ENCODE measurements at regions not wholly inside any gene's neighbourhood (a gene's known extent, or its start where the extent isn't known, plus 50 kb on each side); places are given as distances from the start of the nearest gene placed in this dataset.
A peak's percentile ranks its signal among the peaks of the same experiment; 100 is the strongest.
"Not testable (repeated sequence)": the region's sequence is repeated elsewhere in the genome, so short reads cannot be mapped to it uniquely, and the experiment has no call there.

- DNase-seq (ENCODE audit: low read depth, low spot score), result no peak
- H3K4me3 ChIP-seq (ENCODE audit: low read length), result no peak overlapping the region
- no CpG with 5 or more reads among the region's 8 CpGs for WGBS (ENCODE audit: insufficient coverage, insufficient read length)
- no peak overlapping the region for H3K27ac ChIP-seq (ENCODE audit: low read length)
- no peaks in the 10 kb centered on the region for H3K36me3 ChIP-seq (ENCODE audit: control insufficient read depth, insufficient read depth, low read length)
- no peaks in the 10 kb centered on the region; the same call in 1 of the 2 replicates for H3K9me3 ChIP-seq (ENCODE audit: control insufficient read depth, insufficient read depth, low read length)
- no peaks in the 10 kb centered on the region for H3K27me3 ChIP-seq (ENCODE audit: control insufficient read depth, insufficient read depth, low read length)
- no peaks in the 10 kb centered on the region for H3K4me1 ChIP-seq (ENCODE audit: control insufficient read depth, insufficient read depth, low read length)
These were observed 64.1 kb downstream of the MRPL57 start for GRCh38 chr13:21240586-21240985.

GRCh38 chr13:21242236-21242635 is 65.8 kb downstream of the MRPL57 start:
- Histone ChIP-seq H3K9me3 (ENCODE audit: control insufficient read depth, insufficient read depth, low read length) (no peaks in the 10 kb centered on the region; the same call in 1 of the 2 replicates), H3K4me3 (ENCODE audit: low read length) (no peak overlapping the region), H3K27ac (ENCODE audit: low read length) (no peak overlapping the region), H3K27me3 (ENCODE audit: control insufficient read depth, insufficient read depth, low read length) (no peaks in the 10 kb centered on the region), H3K4me1 (ENCODE audit: control insufficient read depth, insufficient read depth, low read length) (no peaks in the 10 kb centered on the region), H3K36me3 (ENCODE audit: control insufficient read depth, insufficient read depth, low read length) (no peaks in the 10 kb centered on the region)
- WGBS (ENCODE audit: insufficient coverage, insufficient read length), result no CpG with 5 or more reads among the region's 9 CpGs
- DNase-seq (ENCODE audit: low read depth, low spot score), result peak; percentile 52

- no peak overlapping the region for H3K27ac ChIP-seq (ENCODE audit: low read length)
- H3K4me1 ChIP-seq (ENCODE audit: control insufficient read depth, insufficient read depth, low read length), result no peaks in the 10 kb centered on the region
- no peaks in the 10 kb centered on the region for H3K27me3 ChIP-seq (ENCODE audit: control insufficient read depth, insufficient read depth, low read length)
- no CpG with 5 or more reads among the region's 20 CpGs for WGBS (ENCODE audit: insufficient coverage, insufficient read length)
- no peaks in the 10 kb centered on the region for H3K36me3 ChIP-seq (ENCODE audit: control insufficient read depth, insufficient read depth, low read length)
- no peak overlapping the region for H3K4me3 ChIP-seq (ENCODE audit: low read length)
- no peaks in the 10 kb centered on the region for H3K9me3 ChIP-seq (ENCODE audit: control insufficient read depth, insufficient read depth, low read length)
- DNase-seq (ENCODE audit: low read depth, low spot score), result no peak
These were observed 66.8 kb downstream of the MRPL57 start for GRCh38 chr13:21243045-21243897.

- not testable (repeated sequence) for DNase-seq (ENCODE audit: low read depth, low spot score); H3K27ac ChIP-seq (ENCODE audit: low read length); H3K27me3 ChIP-seq (ENCODE audit: control insufficient read depth, insufficient read depth, low read length); H3K4me1 ChIP-seq (ENCODE audit: control insufficient read depth, insufficient read depth, low read length); H3K4me3 ChIP-seq (ENCODE audit: low read length); H3K36me3 ChIP-seq (ENCODE audit: control insufficient read depth, insufficient read depth, low read length); H3K9me3 ChIP-seq (ENCODE audit: control insufficient read depth, insufficient read depth, low read length)
- no CpG with 5 or more reads among the region's 1 CpG for WGBS (ENCODE audit: insufficient coverage, insufficient read length)
These were observed 67.4 kb downstream of the MRPL57 start for GRCh38 chr13:21243898-21244184.

GRCh38 chr13:21246761-21247452 is 70.4 kb downstream of the MRPL57 start:
- Histone ChIP-seq H3K4me3 (ENCODE audit: low read length) (no peak overlapping the region), H3K27me3 (ENCODE audit: control insufficient read depth, insufficient read depth, low read length) (no peaks in the 10 kb centered on the region; the same call in 1 of the 2 replicates), H3K27ac (ENCODE audit: low read length) (no peak overlapping the region), H3K4me1 (ENCODE audit: control insufficient read depth, insufficient read depth, low read length) (no peaks in the 10 kb centered on the region), H3K36me3 (ENCODE audit: control insufficient read depth, insufficient read depth, low read length) (no peaks in the 10 kb centered on the region), H3K9me3 (ENCODE audit: control insufficient read depth, insufficient read depth, low read length) (no peaks in the 10 kb centered on the region)
- no peak for DNase-seq (ENCODE audit: low read depth, low spot score)
- no CpG with 5 or more reads among the region's 10 CpGs for WGBS (ENCODE audit: insufficient coverage, insufficient read length)

GRCh38 chr13:21256351-21256761 is 79.9 kb downstream of the MRPL57 start:
- Histone ChIP-seq H3K27ac (ENCODE audit: low read length) (no peak overlapping the region), H3K9me3 (ENCODE audit: control insufficient read depth, insufficient read depth, low read length) (no peaks in the 10 kb centered on the region), H3K4me3 (ENCODE audit: low read length) (no peak overlapping the region), H3K27me3 (ENCODE audit: control insufficient read depth, insufficient read depth, low read length) (no peaks in the 10 kb centered on the region), H3K4me1 (ENCODE audit: control insufficient read depth, insufficient read depth, low read length) (no peaks in the 10 kb centered on the region), H3K36me3 (ENCODE audit: control insufficient read depth, insufficient read depth, low read length) (no peaks in the 10 kb centered on the region)
- DNase-seq (ENCODE audit: low read depth, low spot score), result no peak
- WGBS (ENCODE audit: insufficient coverage, insufficient read length), result no CpG with 5 or more reads among the region's 6 CpGs

- Histone ChIP-seq H3K4me3 (ENCODE audit: low read length) (no peak overlapping the region), H3K9me3 (ENCODE audit: control insufficient read depth, insufficient read depth, low read length) (no peaks in the 10 kb centered on the region), H3K27ac (ENCODE audit: low read length) (no peak overlapping the region), H3K36me3 (ENCODE audit: control insufficient read depth, insufficient read depth, low read length) (no peaks in the 10 kb centered on the region), H3K4me1 (ENCODE audit: control insufficient read depth, insufficient read depth, low read length) (no peaks in the 10 kb centered on the region), H3K27me3 (ENCODE audit: control insufficient read depth, insufficient read depth, low read length) (no peaks in the 10 kb centered on the region)
- no CpG with 5 or more reads among the region's 2 CpGs for WGBS (ENCODE audit: insufficient coverage, insufficient read length)
- DNase-seq (ENCODE audit: low read depth, low spot score), result no peak
These were observed 80.4 kb downstream of the MRPL57 start for GRCh38 chr13:21256891-21257290.

GRCh38 chr13:21259571-21260455 is 83.4 kb downstream of the MRPL57 start:
- no peaks in the 10 kb centered on the region for H3K27me3 ChIP-seq (ENCODE audit: control insufficient read depth, insufficient read depth, low read length)
- no peaks in the 10 kb centered on the region for H3K36me3 ChIP-seq (ENCODE audit: control insufficient read depth, insufficient read depth, low read length)
- H3K4me3 ChIP-seq (ENCODE audit: low read length), result no peak overlapping the region
- DNase-seq (ENCODE audit: low read depth, low spot score), result no peak
- WGBS (ENCODE audit: insufficient coverage, insufficient read length), result no CpG with 5 or more reads among the region's 57 CpGs
- no peaks in the 10 kb centered on the region for H3K9me3 ChIP-seq (ENCODE audit: control insufficient read depth, insufficient read depth, low read length)
- no peak overlapping the region for H3K27ac ChIP-seq (ENCODE audit: low read length)
- H3K4me1 ChIP-seq (ENCODE audit: control insufficient read depth, insufficient read depth, low read length), result no peaks in the 10 kb centered on the region

GRCh38 chr13:21260561-21261290 is 84.3 kb downstream of the MRPL57 start:
- no CpG with 5 or more reads among the region's 35 CpGs for whole genome bisulfite sequencing (ENCODE audit: insufficient coverage, insufficient read length)
- DNase-seq (ENCODE audit: low read depth, low spot score); H3K4me1 ChIP-seq (ENCODE audit: control insufficient read depth, insufficient read depth, low read length); H3K4me3 ChIP-seq (ENCODE audit: low read length); H3K27me3 ChIP-seq (ENCODE audit: control insufficient read depth, insufficient read depth, low read length); H3K27ac ChIP-seq (ENCODE audit: low read length); H3K9me3 ChIP-seq (ENCODE audit: control insufficient read depth, insufficient read depth, low read length); H3K36me3 ChIP-seq (ENCODE audit: control insufficient read depth, insufficient read depth, low read length): not testable (repeated sequence)
